A549 (cell line): ENCODE measurements at regions not wholly inside any gene's neighbourhood (a gene's known extent, or its start where the extent isn't known, plus 50 kb on each side); places are given as distances from the start of the nearest gene placed in this dataset.

Experiments
- EP300 ChIP-seq, 2 experiments: fragments of >200 bp; sonication (Bioruptor Twin); formaldehyde crosslinking; IDR thresholded peaks; 2 replicates in 1 of 2; 3 replicates in 1 of 2; pipeline ENCODE4 v1.6.1; 2016 to 2017
- KDM5A ChIP-seq: fragments of 200-600 bp; sonication (generic); IDR thresholded peaks from 2 replicates; pipeline ENCODE4 v1.6.1; 2016; ENCODE audit warnings: antibody characterized with exemption, mild to moderate bottlenecking
- MAFK ChIP-seq: fragments of 450-650 bp; IDR thresholded peaks from 2 replicates; pipeline ENCODE4 v1.6.1; 2014; ENCODE audit not compliant: partially characterized antibody
- TF ChIP-seq, protein P1 (sequence below): fragments of >200 bp; sonication (Bioruptor Twin); formaldehyde crosslinking; IDR thresholded peaks from 3 replicates; pipeline ENCODE4 v1.5.1; 2016

DNA sequence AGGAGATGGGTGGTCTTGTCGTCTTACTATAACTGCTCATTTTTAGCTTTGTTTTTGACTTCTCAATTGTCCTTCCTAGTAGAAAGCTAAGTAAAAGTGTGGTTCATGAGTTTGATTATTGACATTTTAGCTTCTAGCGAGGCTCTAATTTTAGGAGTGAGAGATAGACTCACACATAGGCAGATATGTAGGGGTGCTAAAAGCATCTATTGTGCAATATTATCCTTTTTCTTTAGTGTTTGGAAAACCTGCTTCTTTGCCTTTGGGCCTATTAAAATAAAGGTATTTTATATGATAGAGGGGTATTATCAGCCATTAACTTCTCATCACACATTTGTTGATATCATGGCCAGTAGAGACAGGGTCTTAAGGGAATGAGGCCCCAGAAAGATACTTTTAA is 195.3 kb downstream of the SPRY1 start:
- no peak for TF ChIP-seq KDM5A
- TF ChIP-seq, protein P1, sequence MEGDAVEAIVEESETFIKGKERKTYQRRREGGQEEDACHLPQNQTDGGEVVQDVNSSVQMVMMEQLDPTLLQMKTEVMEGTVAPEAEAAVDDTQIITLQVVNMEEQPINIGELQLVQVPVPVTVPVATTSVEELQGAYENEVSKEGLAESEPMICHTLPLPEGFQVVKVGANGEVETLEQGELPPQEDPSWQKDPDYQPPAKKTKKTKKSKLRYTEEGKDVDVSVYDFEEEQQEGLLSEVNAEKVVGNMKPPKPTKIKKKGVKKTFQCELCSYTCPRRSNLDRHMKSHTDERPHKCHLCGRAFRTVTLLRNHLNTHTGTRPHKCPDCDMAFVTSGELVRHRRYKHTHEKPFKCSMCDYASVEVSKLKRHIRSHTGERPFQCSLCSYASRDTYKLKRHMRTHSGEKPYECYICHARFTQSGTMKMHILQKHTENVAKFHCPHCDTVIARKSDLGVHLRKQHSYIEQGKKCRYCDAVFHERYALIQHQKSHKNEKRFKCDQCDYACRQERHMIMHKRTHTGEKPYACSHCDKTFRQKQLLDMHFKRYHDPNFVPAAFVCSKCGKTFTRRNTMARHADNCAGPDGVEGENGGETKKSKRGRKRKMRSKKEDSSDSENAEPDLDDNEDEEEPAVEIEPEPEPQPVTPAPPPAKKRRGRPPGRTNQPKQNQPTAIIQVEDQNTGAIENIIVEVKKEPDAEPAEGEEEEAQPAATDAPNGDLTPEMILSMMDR, result no peak
- TF ChIP-seq MAFK, result no peak
- TF ChIP-seq EP300 (IDR thresholded peaks at IDR 0.05), result no peak
